H1 (cell line): ENCODE measurements at regions not wholly inside any gene's neighbourhood (a gene's known extent, or its start where the extent isn't known, plus 50 kb on each side); places are given as distances from the start of the nearest gene placed in this dataset.

ENCODE experiments used
- CTCF ChIA-PET: fragments of 300-600 bp; sonication (Branson Sonifier 250); formaldehyde crosslinking; loops from one replicate; lab custom pipeline; 2021; ENCODE audit not compliant: partially characterized antibody; lab: Charles Lee
- POLR2A ChIA-PET: fragments of 300-600 bp; sonication (Branson Sonifier 250); formaldehyde crosslinking; loops from one replicate; lab custom pipeline; 2021; ENCODE audit warnings: inconsistent platforms; ENCODE audit not compliant: partially characterized antibody; lab: Charles Lee
- DNase-seq, 2 experiments: peaks; one replicate each; pipeline versions ENCODE4 v3.0.0 to v3.0.0-alpha.2; 2010 to 2022; ENCODE audit warnings: low spot score in 2 of 2, low read depth in 1 of 2, mixed read lengths in 1 of 2
- FAIRE-seq: peaks from 2 replicates; lab custom pipeline; 2011; peaks lifted over from hg19 to GRCh38; lab: Jason Lieb, UNC
- H2AFZ ChIP-seq: 2 replicates; pipeline ENCODE4 v1.8.1; 2012; ENCODE audit warnings: low read length, inconsistent platforms
- H2AK5ac ChIP-seq: 2 replicates; pipeline ENCODE4 v1.6.1; 2013; ENCODE audit warnings: low read depth, low read length
- H2BK120ac ChIP-seq: replicated peaks from 2 replicates; pipeline ENCODE3; 2013; ENCODE audit warnings: low read depth, low read length, inconsistent platforms
- H2BK12ac ChIP-seq: 2 replicates; pipeline ENCODE4 v1.6.1; 2013; ENCODE audit warnings: low read depth, low read length
- H2BK15ac ChIP-seq: 2 replicates; pipeline ENCODE4 v1.6.1; 2013; ENCODE audit warnings: low read length
- H2BK20ac ChIP-seq: 2 replicates; pipeline ENCODE4 v1.6.1; 2013; ENCODE audit warnings: low read length
- H2BK5ac ChIP-seq: 2 replicates; pipeline ENCODE4 v1.6.1; 2013; ENCODE audit warnings: low read depth, low read length
- H3K14ac ChIP-seq: 2 replicates; pipeline ENCODE4 v1.6.1; 2013; ENCODE audit warnings: inconsistent platforms; ENCODE audit not compliant: insufficient read length
- H3K18ac ChIP-seq: 2 replicates; pipeline ENCODE4 v1.6.1; 2013; ENCODE audit warnings: low read length; ENCODE audit errors: extremely low read depth
- H3K23ac ChIP-seq: 2 replicates; pipeline ENCODE4 v1.6.1; 2013; ENCODE audit warnings: inconsistent platforms; ENCODE audit not compliant: insufficient read length
- H3K23me2 ChIP-seq: 2 replicates; pipeline ENCODE4 v1.6.1; 2013; ENCODE audit warnings: low read depth, low read length
- H3K27ac ChIP-seq: 2 replicates; pipeline ENCODE4 v1.6.1; 2011; ENCODE audit warnings: low read depth, low read length, inconsistent platforms
- H3K27me3 ChIP-seq, 4 experiments: replicated peaks in 1 of 4; 1 replicate in 1 of 4; 2 replicates in 3 of 4; pipeline versions ENCODE4 v1.6.1 to v1.8.1; 2011 to 2013; ENCODE audit warnings: low read length in 3 of 4, mild to moderate bottlenecking in 3 of 4, inconsistent platforms in 2 of 4, mixed read lengths in 2 of 4, moderate library complexity in 1 of 4; ENCODE audit not compliant: control insufficient read depth in 3 of 4, insufficient read depth in 3 of 4; ENCODE audit errors: extremely low read depth in 1 of 4
- H3K36me3 ChIP-seq, 4 experiments: 2 replicates each; pipeline versions ENCODE4 v1.6.1 to v1.8.1; 2011 to 2013; ENCODE audit warnings: mild to moderate bottlenecking in 4 of 4, low read length in 3 of 4, moderate library complexity in 2 of 4, control low read depth in 1 of 4, inconsistent platforms in 1 of 4; ENCODE audit not compliant: insufficient read depth in 4 of 4, control insufficient read depth in 2 of 4
- H3K4ac ChIP-seq: replicated peaks from 2 replicates; pipeline ENCODE3; 2013; ENCODE audit warnings: low read length, low read depth, mixed read lengths, inconsistent platforms; ENCODE audit not compliant: insufficient read length
- H3K4me1 ChIP-seq, 4 experiments: replicated peaks in 1 of 4; 1 replicate in 1 of 4; 2 replicates in 3 of 4; pipeline versions ENCODE4 v1.6.1 to v1.8.1; 2011 to 2013; ENCODE audit warnings: low read length in 3 of 4, inconsistent platforms in 2 of 4, mixed read lengths in 1 of 4; ENCODE audit not compliant: insufficient read depth in 4 of 4, control insufficient read depth in 3 of 4
- H3K4me2 ChIP-seq, 2 experiments: 2 replicates each; pipeline versions ENCODE4 v1.6.1 to v1.8.1; 2011 to 2013; ENCODE audit warnings: low read depth in 2 of 2, low read length in 2 of 2, control low read depth in 1 of 2, inconsistent platforms in 1 of 2, mild to moderate bottlenecking in 1 of 2; ENCODE audit not compliant: insufficient read depth in 1 of 2
- H3K4me3 ChIP-seq, 4 experiments: fragments of 200-600, 300-600 bp in 1 of 4; sonication (generic), shearing (Covaris generic), sonication (Bioruptor Twin) in 1 of 4; 2 replicates each; pipeline versions ENCODE4 v1.5.1 to v1.8.1; 2011 to 2016; ENCODE audit warnings: low read length in 4 of 4, low read depth in 3 of 4, control low read depth in 2 of 4, inconsistent platforms in 2 of 4, mild to moderate bottlenecking in 2 of 4, mixed read lengths in 1 of 4, moderate library complexity in 1 of 4; ENCODE audit not compliant: insufficient read depth in 2 of 4; ENCODE audit errors: extremely low read depth in 1 of 4
- H3K56ac ChIP-seq: replicated peaks from 2 replicates; pipeline ENCODE3; 2013; ENCODE audit warnings: low read depth, mild to moderate bottlenecking, mixed read lengths, low read length, inconsistent platforms; ENCODE audit not compliant: insufficient read length
- H3K79me1 ChIP-seq: 2 replicates; pipeline ENCODE4 v1.6.1; 2013; ENCODE audit warnings: low read depth, low read length, control low read depth
- H3K79me2 ChIP-seq, 2 experiments: 2 replicates each; pipeline versions ENCODE4 v1.6.1 to v1.8.1; 2012 to 2013; ENCODE audit warnings: low read length in 2 of 2, mild to moderate bottlenecking in 2 of 2, inconsistent platforms in 1 of 2; ENCODE audit not compliant: insufficient read depth in 2 of 2, control insufficient read depth in 1 of 2
- H3K9ac ChIP-seq, 4 experiments: replicated peaks in 1 of 4; 1 replicate in 1 of 4; 2 replicates in 3 of 4; pipeline versions ENCODE4 v1.6.1 to v1.8.1; 2011 to 2013; ENCODE audit warnings: low read depth in 3 of 4, low read length in 3 of 4, control low read depth in 2 of 4, mild to moderate bottlenecking in 2 of 4, moderate library complexity in 2 of 4, inconsistent platforms in 1 of 4; ENCODE audit errors: extremely low read depth in 1 of 4
- H3K9me3 ChIP-seq, 2 experiments: 2 replicates each; pipeline versions ENCODE4 v1.6.1 to v1.8.1; 2012 to 2013; ENCODE audit warnings: mild to moderate bottlenecking in 2 of 2, moderate library complexity in 2 of 2, control low read depth in 1 of 2, inconsistent platforms in 1 of 2, low read depth in 1 of 2, low read length in 1 of 2, mixed read lengths in 1 of 2; ENCODE audit not compliant: insufficient read depth in 2 of 2
- H4K20me1 ChIP-seq, 2 experiments: replicated peaks in 1 of 2; 2 replicates each; pipeline versions ENCODE3 to v1.8.1; 2011 to 2013; ENCODE audit warnings: inconsistent platforms in 2 of 2, low read length in 2 of 2, mild to moderate bottlenecking in 1 of 2; ENCODE audit not compliant: insufficient read depth in 2 of 2, control insufficient read depth in 1 of 2
- H4K5ac ChIP-seq: 2 replicates; pipeline ENCODE4 v1.6.1; 2013; ENCODE audit warnings: low read length, low read depth, mixed read lengths, inconsistent platforms; ENCODE audit not compliant: insufficient read length
- H4K8ac ChIP-seq: 2 replicates; pipeline ENCODE4 v1.8.0; 2013; ENCODE audit warnings: mild to moderate bottlenecking, moderate library complexity, low read length, inconsistent platforms; ENCODE audit not compliant: insufficient read depth; ENCODE audit errors: extremely low read depth
- H4K91ac ChIP-seq: replicated peaks from 2 replicates; pipeline ENCODE3; 2013; ENCODE audit warnings: low read length, mixed read lengths, inconsistent platforms; ENCODE audit not compliant: insufficient read length
- CREB1 ChIP-seq: IDR thresholded peaks from 2 replicates; pipeline ENCODE4 v1.6.1; 2012; ENCODE audit warnings: inconsistent platforms
- EP300 ChIP-seq, 2 experiments: IDR thresholded peaks; 1 replicate in 1 of 2; 2 replicates in 1 of 2; pipeline ENCODE4 v1.6.1; 2011 to 2012; ENCODE audit warnings: low read depth in 2 of 2, low read length in 2 of 2, mild to moderate bottlenecking in 2 of 2, borderline replicate concordance in 1 of 2, inconsistent platforms in 1 of 2, moderate library complexity in 1 of 2
- KDM1A ChIP-seq: fragments of 200-600, 300-600 bp; sonication (generic); IDR thresholded peaks from 2 replicates; pipeline ENCODE4 v1.7.1; 2016; ENCODE audit warnings: mild to moderate bottlenecking, low read length, borderline replicate concordance
- RBBP5 ChIP-seq: IDR thresholded peaks from 2 replicates; pipeline ENCODE4 v1.7.1; 2012; ENCODE audit warnings: low read depth, mild to moderate bottlenecking, inconsistent platforms, low read length, moderate library complexity, borderline replicate concordance
- RFX5 ChIP-seq: IDR thresholded peaks from 2 replicates; pipeline ENCODE4 v1.6.1; 2011; ENCODE audit warnings: low read depth, low read length, improper control_type of control experiment, borderline replicate concordance
- SAP30 ChIP-seq: fragments of 300-600 bp; sonication (generic); IDR thresholded peaks from 2 replicates; pipeline ENCODE4 v1.7.1; 2012; ENCODE audit warnings: low read length, moderate library complexity, mild to moderate bottlenecking, inconsistent platforms; ENCODE audit not compliant: insufficient read depth, insufficient replicate concordance
- SIX5 ChIP-seq: IDR thresholded peaks from 2 replicates; pipeline ENCODE4 v1.6.1; 2011; ENCODE audit warnings: mild to moderate bottlenecking, low read depth, low read length
- WGBS, 2 experiments: shearing (Covaris generic) in 1 of 2; methylation state at CpG; one replicate each; pipeline versions ENCODE4 v1.1.6 to v1.1.7; 2013 to 2015; ENCODE audit warnings: low lambda C conversion rate in 2 of 2, mixed read lengths in 2 of 2, inconsistent platforms in 1 of 2, low coverage in 1 of 2, missing lambda C conversion rate in 1 of 2; ENCODE audit not compliant: insufficient replicate concordance in 2 of 2, insufficient coverage in 1 of 2, insufficient read length in 1 of 2; ENCODE audit errors: extremely low coverage in 1 of 2, missing lambda C conversion rate in 1 of 2; 5-methylcytosine and 5-hydroxymethylcytosine counted together

GRCh38 chr1:42096554-42096953, 56.7 kb upstream of the GUCA2B start:
- no peak overlapping the region for H3K4me3 ChIP-seq
- H3K4ac ChIP-seq = no peak overlapping the region
- H3K27me3 ChIP-seq = no peaks in the 10 kb centered on the region
- H2BK12ac ChIP-seq = no peak overlapping the region
- FAIRE-seq = no peak
- H3K14ac ChIP-seq = no peak overlapping the region
- no peaks in the 10 kb centered on the region for H4K20me1 ChIP-seq
- H2BK15ac ChIP-seq = no peak overlapping the region
- no peak overlapping the region for H2BK20ac ChIP-seq
- no peak overlapping the region for H3K18ac ChIP-seq
- no peak overlapping the region for H3K27ac ChIP-seq
- H3K79me1 ChIP-seq = no peaks in the 10 kb centered on the region
- no peak overlapping the region for H3K56ac ChIP-seq
- no peak overlapping the region for H2AFZ ChIP-seq
- no peak overlapping the region for H3K23ac ChIP-seq
- H3K79me2 ChIP-seq = no peaks in the 10 kb centered on the region
- no peak overlapping the region for H4K5ac ChIP-seq
- no peak overlapping the region for H2BK120ac ChIP-seq
- H3K9ac ChIP-seq = no peak overlapping the region
- no peak for DNase-seq
- H4K8ac ChIP-seq = no peak overlapping the region
- no peak overlapping the region for H2AK5ac ChIP-seq
- no peak overlapping the region for H2BK5ac ChIP-seq
- POLR2A ChIA-PET = interaction anchor here (1.0 kb wide), 1 partner anchor 13 kb away, joined by 3 read pairs; no protein-coding TSS in a partner anchor
- H3K23me2 ChIP-seq = no peaks in the 10 kb centered on the region
- no peak for TF ChIP-seq KDM1A
- no peak for TF ChIP-seq SIX5
- no peak for TF ChIP-seq RBBP5
- TF ChIP-seq CREB1 = no peak
- no peak for TF ChIP-seq RFX5
- TF ChIP-seq EP300 (IDR thresholded peaks at IDR 0.05; ENCODE audit: borderline replicate concordance in 1 of 2, low read depth in 2 of 2, low read length in 2 of 2) = no peak
- TF ChIP-seq SAP30 = no peak
- TF ChIP-seq, all 59 proteins: peak for 0
- Histone ChIP-seq H3K9me3 (no peaks in the 10 kb centered on the region; a peak in 1 of 4 replicates), H3K4me1 (no peaks in the 10 kb centered on the region), H3K36me3 (no peaks in the 10 kb centered on the region), H4K91ac (no peak overlapping the region), H3K4me2 (no peak overlapping the region)
- 68% methylated on average over 1 of the region's 1 CpG; no CpG with 5 or more reads in 1 of the 2 experiments for WGBS, 2 experiments
- CTCF ChIA-PET = no interaction called here
